T-cell (primary cell): ENCODE measurements at regions not wholly inside any gene's neighbourhood (a gene's known extent, or its start where the extent isn't known, plus 50 kb on each side); places are given as distances from the start of the nearest gene placed in this dataset.
"Not testable (repeated sequence)": the region's sequence is repeated elsewhere in the genome, so short reads cannot be mapped to it uniquely, and the experiment has no call there.

Source experiments
- ATAC-seq, 4 experiments: fragments of 200-7000 bp in 3 of 4; fragments of 150-1000 bp in 1 of 4; cut with Tn5 transposase; replicated peaks in 1 of 4; 1 replicate in 3 of 4; 2 replicates in 1 of 4; pipeline ENCODE4 v1.10.0; 2021; ENCODE audit warnings: moderate library complexity in 3 of 4, mild to moderate bottlenecking in 2 of 4, moderate number of reproducible peaks in 1 of 4
- CTCF ChIA-PET, 2 donors: fragments of 300-600 bp; sonication (Branson Sonifier 250); formaldehyde crosslinking; loops; one replicate each; lab custom pipeline; 2022; ENCODE audit warnings: antibody characterized with exemption in 2 of 2; lab: Charles Lee
- POLR2A ChIA-PET, 2 donors: fragments of 300-600 bp; sonication (Branson Sonifier 250); formaldehyde crosslinking; loops; one replicate each; lab custom pipeline; 2022; ENCODE audit warnings: antibody characterized with exemption in 2 of 2; lab: Charles Lee
- DNase-seq, 35 experiments: peaks; one replicate each; pipeline versions ENCODE4 v3.0.0 to v3.0.0-alpha.2; 2013 to 2023
- H3K27ac ChIP-seq: one replicate; pipeline ENCODE4 v1.5.1; 2013; ENCODE audit warnings: low read length
- H3K27me3 ChIP-seq, 2 experiments: replicated peaks in 1 of 2; 1 replicate in 1 of 2; 2 replicates in 1 of 2; pipeline versions ENCODE4 v1.6.1 to v1.7.0; 2013; ENCODE audit warnings: low read length in 1 of 2, mixed read lengths in 1 of 2; ENCODE audit not compliant: control insufficient read depth in 2 of 2, insufficient read depth in 2 of 2; ENCODE audit errors: extremely low read depth in 1 of 2
- H3K36me3 ChIP-seq, 2 donors: 1 replicate in 1 of 2; 2 replicates in 1 of 2; pipeline versions ENCODE4 v1.6.1 to v1.7.0; 2013; ENCODE audit warnings: low read length in 1 of 2; ENCODE audit not compliant: control insufficient read depth in 2 of 2, insufficient read depth in 1 of 2; ENCODE audit errors: extremely low read depth in 1 of 2
- H3K4me1 ChIP-seq, 2 experiments: 1 replicate in 1 of 2; 2 replicates in 1 of 2; pipeline versions ENCODE4 v1.6.1 to v1.7.0; 2013; ENCODE audit warnings: low read length in 2 of 2, mixed read lengths in 1 of 2; ENCODE audit not compliant: insufficient read depth in 2 of 2, control insufficient read depth in 1 of 2; ENCODE audit errors: extremely low read depth in 1 of 2
- H3K4me3 ChIP-seq, 2 donors: 1 replicate in 1 of 2; 2 replicates in 1 of 2; pipeline versions ENCODE4 v1.5.1 to v1.7.0; 2013; ENCODE audit warnings: mild to moderate bottlenecking in 2 of 2, low read length in 1 of 2, moderate library complexity in 1 of 2; ENCODE audit not compliant: control insufficient read depth in 1 of 2; ENCODE audit errors: extremely low read depth in 1 of 2
- H3K9me3 ChIP-seq: 2 replicates; pipeline ENCODE4 v1.7.0; 2013
- H3K27ac Mint-ChIP-seq, 2 donors: one replicate each; pipeline ENCODE4 v1.8.0; 2020 to 2021; ENCODE audit warnings: mild to moderate bottlenecking in 2 of 2, mixed read lengths in 2 of 2
- H3K27me3 Mint-ChIP-seq, 2 donors: one replicate each; pipeline ENCODE4 v1.8.0; 2021 to 2022; ENCODE audit warnings: mixed read lengths in 2 of 2
- H3K36me3 Mint-ChIP-seq: one replicate; pipeline ENCODE4 v1.8.0; 2021; ENCODE audit warnings: mixed read lengths
- H3K4me1 Mint-ChIP-seq, 3 donors: one replicate each; pipeline ENCODE4 v1.8.0; 2020 to 2022; ENCODE audit warnings: mixed read lengths in 3 of 3, mild to moderate bottlenecking in 1 of 3
- H3K4me3 Mint-ChIP-seq, 3 donors: one replicate each; pipeline ENCODE4 v1.8.0; 2020 to 2022; ENCODE audit warnings: mild to moderate bottlenecking in 3 of 3, mixed read lengths in 3 of 3, moderate library complexity in 3 of 3
- H3K9me3 Mint-ChIP-seq, 3 donors: one replicate each; pipeline ENCODE4 v1.8.0; 2020 to 2022; ENCODE audit warnings: mixed read lengths in 3 of 3
- WGBS: methylation state at CpG from one replicate; pipeline ENCODE4 v1.1.5; 2013; ENCODE audit warnings: missing lambda C conversion rate; ENCODE audit not compliant: insufficient coverage; 5-methylcytosine and 5-hydroxymethylcytosine counted together

DNA sequence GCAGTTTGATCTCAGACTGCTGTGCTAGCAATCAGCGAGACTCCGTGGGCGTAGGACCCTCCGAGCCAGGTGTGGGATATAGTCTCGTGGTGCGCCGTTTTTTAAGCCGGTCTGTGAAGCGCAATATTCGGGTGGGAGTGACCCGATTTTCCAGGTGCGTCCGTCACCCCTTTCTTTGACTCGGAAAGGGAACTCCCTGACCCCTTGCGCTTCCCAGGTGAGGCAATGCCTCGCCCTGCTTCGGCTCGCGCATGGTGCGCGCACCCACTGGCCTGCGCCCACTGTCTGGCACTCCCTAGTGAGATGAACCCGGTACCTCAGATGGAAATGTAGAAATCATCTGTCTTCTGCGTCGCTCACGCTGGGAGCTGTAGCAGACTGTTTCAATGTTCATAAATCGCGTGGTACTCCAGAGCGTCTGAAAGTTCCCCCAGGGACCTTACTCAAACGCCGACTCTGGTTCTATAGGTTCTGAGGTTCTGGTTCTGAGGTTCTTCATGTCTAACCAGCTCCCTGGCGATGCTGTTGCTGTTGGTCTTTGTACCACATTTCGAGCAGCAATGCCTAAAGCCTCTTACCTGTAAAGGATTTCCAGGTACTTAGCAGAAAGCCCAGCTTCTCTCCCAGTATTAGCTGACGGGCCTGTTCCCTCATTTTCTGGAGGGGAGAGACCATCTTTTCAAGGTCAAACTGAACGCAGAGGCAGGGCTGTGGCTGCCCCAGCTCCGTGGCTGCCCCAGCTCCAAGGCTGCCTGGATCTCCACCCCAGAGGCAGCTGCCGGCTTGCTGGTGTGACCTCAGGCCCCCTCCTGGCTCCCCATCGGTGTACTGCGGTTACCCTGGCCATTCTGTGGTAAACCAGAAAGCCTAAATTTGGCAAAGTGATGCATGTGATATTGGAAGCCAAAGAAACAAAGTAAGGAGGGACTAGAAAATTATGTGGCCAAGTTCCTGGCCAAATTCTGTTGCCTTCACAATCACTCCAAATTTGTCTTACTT lies 207.9 kb downstream of the RAB11FIP2 start:
- H3K4me3 ChIP-seq, result peak overlapping the region in 1 of 2 donors; percentile 5
- ATAC-seq (peak in 2 of 4 experiments; percentile 12 to 30), DNase-seq (peak in 1 of 35 experiments; percentile 2)
- H3K27ac Mint-ChIP-seq, result peak overlapping the region; percentile 55 to 73
- H3K9me3 ChIP-seq, H3K36me3 ChIP-seq, H3K36me3 Mint-ChIP-seq, H3K27ac ChIP-seq, H3K9me3 Mint-ChIP-seq, H3K27me3 ChIP-seq, H3K4me1 ChIP-seq, H3K4me1 Mint-ChIP-seq, CTCF ChIA-PET: not testable (repeated sequence)
- H3K27me3 Mint-ChIP-seq, result peaks cover 0 to 19% of the 10 kb centered on the region in 2 donors
- POLR2A ChIA-PET, result interaction anchor here in 1 of 2 donors (0.5 kb wide), 1 partner anchor 51 kb away, joined by 4 read pairs; no protein-coding TSS in a partner anchor
- 75% methylated on average over 14 of the region's 39 CpGs for WGBS
- H3K4me3 Mint-ChIP-seq, result peak overlapping the region; percentile 57 to 67 (median 65)

GRCh38 chr10:117856426-117856825 lies 190.3 kb downstream of the RAB11FIP2 start:
- H3K27me3 Mint-ChIP-seq, result peaks cover 7 to 14% of the 10 kb centered on the region in 2 donors
- ATAC-seq, H3K4me1 ChIP-seq, H3K36me3 Mint-ChIP-seq, POLR2A ChIA-PET, H3K36me3 ChIP-seq, H3K27me3 ChIP-seq, DNase-seq, H3K9me3 Mint-ChIP-seq, H3K4me3 ChIP-seq, H3K27ac Mint-ChIP-seq, H3K4me1 Mint-ChIP-seq, H3K27ac ChIP-seq, H3K4me3 Mint-ChIP-seq, CTCF ChIA-PET, H3K9me3 ChIP-seq: not testable (repeated sequence)
- no CpG with 5 or more reads among the region's 1 CpG for WGBS

DNA sequence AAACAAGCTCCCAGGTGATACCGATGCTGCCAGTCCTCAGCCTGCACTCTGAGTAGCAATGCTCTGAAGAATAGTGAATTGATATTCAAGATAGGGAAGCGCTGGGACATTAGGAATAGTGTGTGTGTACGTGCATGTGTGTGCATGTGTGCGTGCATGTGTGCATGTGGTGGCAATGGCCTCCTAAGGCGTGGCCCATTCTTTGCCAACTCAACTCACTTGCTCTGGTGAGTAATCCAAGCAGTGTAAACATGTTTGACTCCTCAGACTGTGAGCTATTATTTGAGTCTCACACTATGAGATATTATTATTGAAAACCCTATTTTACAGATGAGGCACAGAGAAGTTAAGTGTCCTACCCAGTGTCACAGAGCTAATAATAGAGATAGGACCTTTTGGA lies 186.6 kb downstream of the RAB11FIP2 start:
- 76% methylated on average over 3 of the region's 5 CpGs for WGBS
- POLR2A ChIA-PET, result no interaction called here
- H3K4me3 Mint-ChIP-seq, result no peak overlapping the region

DNA sequence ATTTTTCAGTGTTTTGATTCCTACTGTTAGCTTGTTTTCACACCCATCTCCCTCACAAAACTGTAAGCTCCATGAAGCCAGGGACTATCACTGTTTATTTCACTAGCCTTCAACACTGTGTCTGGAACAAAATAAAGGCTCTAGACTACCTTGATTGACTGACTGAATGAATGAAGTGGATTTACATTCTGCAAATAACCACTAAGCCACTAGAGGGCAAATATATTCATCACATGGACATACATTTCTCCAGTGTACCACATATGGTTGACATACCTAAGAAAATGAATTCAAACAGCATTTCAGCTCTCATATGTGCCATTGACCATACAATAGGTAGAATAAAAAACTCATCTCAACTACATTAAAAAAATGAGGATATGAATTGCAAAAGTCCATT lies 185.9 kb downstream of the RAB11FIP2 start:
- no peak overlapping the region for H3K27ac Mint-ChIP-seq
- Histone ChIP-seq H3K4me1 (no peaks in the 10 kb centered on the region), H3K9me3 (no peaks in the 10 kb centered on the region), H3K27me3 (peaks cover 2 to 4% of the 10 kb centered on the region in 2 experiments), H3K4me3 (no peak overlapping the region), H3K36me3 (no peaks in the 10 kb centered on the region), H3K27ac (no peak overlapping the region)
- CTCF ChIA-PET, result no interaction called here
- H3K4me1 Mint-ChIP-seq, result no peaks in the 10 kb centered on the region
- no peaks in the 10 kb centered on the region for H3K36me3 Mint-ChIP-seq
- DNase-seq (peak in 1 of 35 experiments; percentile 1), ATAC-seq (no peak)
- POLR2A ChIA-PET, result no interaction called here
- H3K27me3 Mint-ChIP-seq, result peaks cover 10 to 11% of the 10 kb centered on the region in 2 donors
- peaks cover 0 to under 1% (median 0%) of the 10 kb centered on the region in 3 donors for H3K9me3 Mint-ChIP-seq
- no peak overlapping the region for H3K4me3 Mint-ChIP-seq

More for the DNA sequence above, 186.6 kb downstream of the RAB11FIP2 start:
- peaks cover 0 to 5% (median 5%) of the 10 kb centered on the region in 3 donors for H3K9me3 Mint-ChIP-seq
- H3K27ac ChIP-seq, result no peak overlapping the region
- CTCF ChIA-PET, result no interaction called here
- peaks cover 2 to 4% of the 10 kb centered on the region in 2 experiments for H3K27me3 ChIP-seq
- DNase-seq (no peak), ATAC-seq (no peak)
- no peaks in the 10 kb centered on the region for H3K4me1 Mint-ChIP-seq
- no peaks in the 10 kb centered on the region for H3K4me1 ChIP-seq
- H3K27me3 Mint-ChIP-seq, result peaks cover 9 to 10% of the 10 kb centered on the region in 2 donors
- no peaks in the 10 kb centered on the region for H3K9me3 ChIP-seq
- no peak overlapping the region for H3K4me3 ChIP-seq
- no peaks in the 10 kb centered on the region for H3K36me3 Mint-ChIP-seq
- no peak overlapping the region for H3K27ac Mint-ChIP-seq
- no peaks in the 10 kb centered on the region for H3K36me3 ChIP-seq

GRCh38 chr10:117861329-117861728 lies 185.4 kb downstream of the RAB11FIP2 start:
- Histone ChIP-seq H3K4me1 (no peaks in the 10 kb centered on the region), H3K27ac (no peak overlapping the region), H3K4me3 (no peak overlapping the region), H3K36me3 (no peaks in the 10 kb centered on the region), H3K9me3 (no peaks in the 10 kb centered on the region), H3K27me3 (peaks cover 0 to 4% of the 10 kb centered on the region in 2 experiments)
- Mint-ChIP-seq H3K27me3 (peaks cover 12% of the 10 kb centered on the region in 2 donors), H3K36me3 (no peaks in the 10 kb centered on the region), H3K9me3 (no peaks in the 10 kb centered on the region), H3K4me1 (no peaks in the 10 kb centered on the region), H3K27ac (no peak overlapping the region), H3K4me3 (no peak overlapping the region)
- ATAC-seq (no peak), DNase-seq (no peak)
- WGBS, result 89% methylated on average over 1 of the region's 4 CpGs
- ChIA-PET POLR2A (no interaction called here), CTCF (no interaction called here)

DNA sequence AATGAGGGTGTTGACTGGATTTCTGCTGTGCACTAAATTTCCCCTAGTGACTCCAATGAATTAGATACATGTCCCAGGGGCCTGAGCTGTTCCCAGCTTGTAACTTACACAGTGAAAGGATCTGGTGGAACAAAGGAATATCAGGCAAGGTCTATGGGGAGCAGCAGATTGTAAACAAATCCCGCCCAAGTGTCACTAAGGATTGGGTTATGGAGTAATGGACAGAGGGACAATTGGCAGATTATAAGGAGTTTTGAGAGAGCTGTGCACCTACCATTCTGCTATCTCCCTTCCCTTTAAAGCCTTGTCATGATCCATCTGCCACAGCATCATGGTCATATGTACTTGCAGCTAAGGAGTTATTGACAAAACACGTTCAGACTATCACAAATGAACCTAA lies 183.0 kb downstream of the RAB11FIP2 start:
- ChIA-PET POLR2A (no interaction called here), CTCF (no interaction called here)
- no CpG with 5 or more reads among the region's 2 CpGs for WGBS
- H3K4me3 ChIP-seq, result no peak overlapping the region
- H3K4me1 Mint-ChIP-seq, result no peaks in the 10 kb centered on the region
- H3K27ac Mint-ChIP-seq, result no peak overlapping the region
- no peaks in the 10 kb centered on the region for H3K36me3 ChIP-seq
- H3K9me3 Mint-ChIP-seq, result no peaks in the 10 kb centered on the region
- H3K9me3 ChIP-seq, result no peaks in the 10 kb centered on the region
- H3K27me3 ChIP-seq, result no peaks in the 10 kb centered on the region
- H3K27me3 Mint-ChIP-seq, result peaks cover 9 to 10% of the 10 kb centered on the region in 2 donors
- H3K27ac ChIP-seq, result no peak overlapping the region
- no peak for ATAC-seq
- H3K4me3 Mint-ChIP-seq, result no peak overlapping the region
- DNase-seq, result no peak
- no peaks in the 10 kb centered on the region for H3K4me1 ChIP-seq
- no peaks in the 10 kb centered on the region for H3K36me3 Mint-ChIP-seq
